OCI-M2 (cell line): ENCODE measurements at regions not wholly inside any gene's neighbourhood (a gene's known extent, or its start where the extent isn't known, plus 50 kb on each side); places are given as distances from the start of the nearest gene placed in this dataset.

Source experiments
- DNase-seq: peaks from one replicate; lab custom pipeline; 2025; ENCODE audit not compliant: unreplicated experiment; lab: John Stamatoyannopoulos, UW

DNA sequence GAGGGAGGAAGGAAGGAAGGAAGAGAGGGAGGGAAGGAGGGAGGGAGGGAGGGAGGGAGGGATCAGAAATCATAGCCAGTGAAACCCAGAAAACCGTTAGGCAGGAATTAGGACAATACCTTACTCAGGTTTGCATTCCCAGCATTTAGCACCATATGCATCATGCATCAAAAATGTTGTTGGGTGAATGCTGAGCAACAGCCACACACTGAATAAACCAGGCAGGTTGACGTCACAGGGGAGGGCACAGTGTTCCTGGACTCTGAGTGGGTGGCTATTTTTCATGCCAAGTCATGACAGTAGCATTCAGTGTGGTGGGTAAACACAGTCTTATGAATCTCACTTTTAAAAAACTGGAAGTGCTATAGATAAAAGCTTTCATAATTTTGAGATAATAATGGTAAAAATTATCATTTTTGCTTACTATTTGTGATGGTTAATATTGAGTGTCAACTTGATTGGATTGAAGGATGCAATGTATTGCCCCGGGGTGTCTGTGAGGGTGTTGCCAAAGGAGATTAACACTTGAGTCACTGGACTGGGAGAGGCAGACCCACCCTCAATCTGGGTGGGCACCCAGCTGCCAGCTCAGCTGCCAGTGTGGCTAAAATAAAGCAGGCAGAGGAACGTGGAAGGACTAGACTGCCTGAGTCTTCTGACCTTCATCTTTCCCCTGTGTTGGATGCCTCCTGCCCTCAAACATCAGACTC lies 199.1 kb upstream of the PRKCQ start:
- no peak for DNase-seq

DNA sequence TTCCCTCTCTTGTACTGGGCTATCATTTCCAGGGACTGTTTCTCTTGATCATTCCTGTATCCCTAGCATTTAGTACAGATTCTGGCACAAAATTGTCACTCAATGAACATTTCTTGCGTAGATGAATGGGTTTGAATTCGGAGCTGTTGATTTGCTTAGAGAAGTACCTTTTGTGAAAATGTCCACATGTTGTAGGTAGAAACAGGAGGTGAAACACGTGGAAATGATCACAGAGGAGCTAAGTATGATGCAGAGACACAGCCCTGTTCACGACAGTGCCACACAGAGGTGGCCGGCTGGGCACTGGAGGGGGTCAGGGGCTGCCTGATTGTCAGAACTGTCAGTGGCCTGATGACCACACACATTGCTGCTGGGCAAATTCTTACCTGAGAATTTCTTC lies 196.1 kb upstream of the PRKCQ start:
- no peak for DNase-seq

DNA sequence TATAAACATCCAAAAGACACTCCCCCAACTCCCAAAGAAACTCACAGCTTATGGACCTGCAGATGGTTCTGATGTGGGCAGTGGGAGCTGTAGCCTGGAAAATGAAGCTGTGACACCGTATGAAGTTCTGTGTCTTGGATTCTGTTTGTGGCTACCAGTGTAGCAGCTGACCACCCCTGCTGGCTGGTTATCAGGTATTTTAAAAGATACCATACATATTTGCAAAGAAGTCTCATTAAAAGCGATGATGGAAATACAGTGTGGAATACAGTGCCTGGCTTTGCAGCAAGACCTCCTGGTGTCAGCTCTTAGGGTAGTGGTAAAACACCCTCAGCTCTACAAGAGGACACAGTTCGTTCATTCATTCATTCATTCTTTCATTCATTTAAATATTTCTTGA lies 194.3 kb upstream of the PRKCQ start:
- no peak for DNase-seq

DNA sequence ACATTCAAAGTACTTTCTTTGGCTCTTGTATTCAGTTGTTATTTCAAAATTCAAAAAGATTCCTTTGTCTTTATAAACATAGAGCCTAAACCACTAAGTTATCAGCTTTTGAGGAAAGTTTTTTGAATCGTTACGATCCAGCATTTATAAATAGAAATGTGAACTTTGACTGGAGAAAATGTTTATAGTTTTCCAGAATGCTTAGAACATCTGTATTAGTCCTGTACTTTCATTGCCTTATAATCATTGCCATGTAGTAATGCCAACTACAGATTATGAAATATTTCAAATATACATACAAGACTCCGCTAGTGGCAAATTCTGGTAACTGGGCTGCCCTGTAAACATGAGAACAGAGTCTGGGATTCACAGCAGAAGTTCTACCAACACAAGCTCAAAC lies 191.3 kb upstream of the PRKCQ start:
- DNase-seq = no peak

DNA sequence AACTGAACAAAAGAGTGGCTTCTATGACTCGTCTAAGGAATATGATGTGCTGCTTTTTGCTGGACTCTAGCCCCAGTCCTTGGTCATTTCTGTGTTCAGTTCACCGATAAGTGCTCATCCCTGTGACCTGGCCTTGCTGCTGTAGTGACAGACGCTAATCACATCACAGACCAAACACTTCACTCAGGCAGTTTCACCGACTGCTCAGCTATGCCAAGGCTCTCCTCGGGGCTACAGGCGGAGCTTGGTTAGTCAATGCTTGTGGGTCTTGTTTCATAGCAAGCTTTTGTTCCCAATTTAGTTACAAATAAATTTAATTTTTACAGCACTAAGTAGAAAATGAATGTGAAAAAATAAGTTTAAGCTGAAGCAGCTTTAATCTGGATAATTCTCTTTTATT lies 190.8 kb upstream of the PRKCQ start:
- DNase-seq = no peak

DNA sequence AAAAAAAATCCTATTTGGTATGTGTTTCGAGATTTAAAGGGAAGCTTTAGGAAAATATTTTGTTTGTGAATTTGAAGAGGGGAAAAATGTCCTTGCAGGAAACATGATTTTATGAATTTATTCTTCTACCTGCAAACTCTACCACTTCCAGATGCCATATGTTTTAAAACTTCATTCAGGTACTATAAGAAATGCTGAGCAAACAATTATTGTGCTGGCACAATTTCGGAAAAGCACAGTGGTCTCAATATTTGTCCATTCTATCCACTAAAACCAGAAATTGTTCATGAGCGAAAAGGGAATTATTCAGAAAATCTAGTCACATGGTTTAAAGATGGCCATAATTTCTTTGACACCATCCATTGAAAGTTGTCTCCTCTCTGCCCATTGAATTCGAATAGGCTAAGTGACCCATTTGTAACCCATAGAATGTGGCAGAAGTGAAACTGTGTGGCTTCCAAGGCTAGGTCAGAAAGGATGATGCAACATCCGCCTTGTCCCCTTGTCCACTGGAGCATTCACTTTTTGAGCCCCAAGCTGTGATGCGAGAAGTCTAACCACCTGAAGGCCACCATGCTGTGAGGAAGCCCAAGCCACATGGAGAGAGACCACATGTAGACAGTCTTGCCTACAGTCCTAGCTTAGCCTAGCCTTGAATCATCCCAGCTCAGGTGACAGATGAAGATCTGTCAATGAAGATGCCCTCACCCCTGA lies 189.8 kb upstream of the PRKCQ start:
- no peak for DNase-seq

DNA sequence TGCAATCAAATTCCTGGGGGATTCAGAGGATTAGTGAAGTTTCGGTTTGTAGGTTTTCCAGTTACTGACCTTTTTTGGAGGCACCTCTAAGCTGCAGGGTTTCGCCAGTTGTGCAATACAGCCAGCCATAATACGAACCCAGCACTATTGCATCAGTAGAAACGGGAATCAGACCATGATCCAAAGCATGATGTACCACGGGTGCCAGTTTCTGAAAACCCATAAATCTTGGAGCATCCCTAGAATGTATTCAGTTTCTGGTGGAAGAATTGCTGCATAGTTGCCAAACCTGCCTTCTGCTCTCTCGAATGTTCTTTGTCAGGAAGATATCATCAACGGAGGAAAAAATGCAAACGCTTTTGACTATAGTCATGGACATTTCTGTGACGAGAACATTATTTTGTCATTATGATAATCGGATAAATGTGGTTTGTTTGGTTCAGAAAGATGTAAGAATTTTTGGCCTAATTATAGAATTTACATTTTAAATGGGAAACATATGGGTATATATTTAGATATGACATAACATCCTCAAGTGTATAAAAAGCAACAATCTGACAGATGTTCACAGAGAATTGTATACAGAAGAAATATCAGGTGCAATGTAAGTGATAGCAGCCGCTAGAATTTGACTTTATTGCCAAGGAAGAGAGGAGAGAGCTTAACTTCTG lies 186.2 kb upstream of the PRKCQ start:
- DNase-seq = no peak

DNA sequence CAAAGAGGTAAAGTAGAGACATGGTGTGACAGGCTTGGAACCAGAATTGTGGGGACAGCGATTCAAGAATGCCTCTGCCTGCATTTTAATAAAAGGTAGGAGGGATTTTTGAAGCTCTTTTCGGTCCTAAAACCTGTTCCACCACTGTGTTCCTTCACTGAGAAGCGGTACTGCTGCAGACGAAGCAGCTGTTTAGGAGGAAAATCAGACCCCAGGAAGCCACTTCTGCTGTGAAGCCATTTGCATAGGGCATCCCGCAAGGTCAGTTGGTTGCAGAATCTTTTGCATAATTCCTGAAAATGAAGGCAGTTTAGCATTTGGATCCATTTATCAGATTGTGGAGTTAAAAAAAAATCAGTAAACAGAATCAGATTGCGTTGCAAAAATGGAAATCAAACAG lies 183.3 kb upstream of the PRKCQ start:
- DNase-seq = no peak

DNA sequence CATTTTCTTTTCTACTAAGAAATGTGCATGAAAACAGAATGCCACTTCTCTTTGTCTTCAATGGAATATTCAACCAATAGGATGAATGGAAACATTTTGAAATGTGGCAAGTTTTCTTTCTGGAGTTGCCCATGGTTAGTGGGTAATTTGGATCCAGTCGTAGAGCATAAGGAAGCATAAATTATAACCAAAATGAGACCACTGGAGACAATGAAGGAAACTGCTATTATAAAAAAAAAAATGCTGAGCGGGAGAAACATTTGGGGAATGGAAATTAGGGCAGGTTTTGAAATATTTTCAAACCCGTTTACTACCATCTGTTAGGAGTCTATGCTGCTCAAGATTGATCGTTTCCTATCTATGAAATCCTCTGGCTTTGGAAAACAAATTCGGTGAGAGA lies 182.9 kb upstream of the PRKCQ start:
- no peak for DNase-seq

DNA sequence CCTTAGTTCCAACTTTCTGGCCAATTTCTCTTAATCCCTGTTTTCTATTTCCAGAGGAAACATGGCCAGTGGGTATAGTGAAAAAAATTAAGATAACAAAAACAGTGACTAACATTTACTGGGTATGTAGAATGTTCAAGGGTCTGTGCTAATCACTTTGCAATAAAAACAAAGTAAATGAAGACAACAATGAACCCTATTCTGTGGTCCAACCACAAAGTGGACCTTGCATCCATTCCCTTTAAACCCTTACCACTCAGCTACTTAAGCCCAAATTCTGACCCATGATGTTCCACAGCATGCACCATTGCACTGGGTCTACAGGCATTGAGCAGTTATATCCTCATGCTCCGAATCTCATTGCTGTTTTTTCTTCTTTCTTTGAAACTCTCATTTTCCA lies 179.9 kb upstream of the PRKCQ start:
- DNase-seq = no peak

DNA sequence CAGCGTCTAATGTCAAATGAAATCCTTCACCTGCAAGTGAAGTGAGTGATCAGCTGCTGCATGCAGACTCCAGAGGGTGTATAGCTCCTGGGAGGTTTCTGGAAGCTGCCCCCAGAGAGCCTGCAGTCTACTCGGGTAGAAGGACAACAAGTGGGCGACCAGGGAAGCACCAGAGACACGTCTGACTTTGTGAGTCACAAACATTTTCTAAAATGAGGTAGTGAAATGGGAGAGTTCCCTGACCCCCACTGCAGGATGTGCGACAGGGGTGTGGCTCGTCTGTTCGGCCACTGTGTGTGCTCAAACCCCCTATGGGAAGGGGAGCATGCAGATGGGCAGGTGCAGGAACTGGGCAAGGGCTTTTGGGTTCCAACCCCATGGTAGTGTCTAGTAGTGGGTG lies 177.1 kb upstream of the PRKCQ start:
- DNase-seq = no peak

DNA sequence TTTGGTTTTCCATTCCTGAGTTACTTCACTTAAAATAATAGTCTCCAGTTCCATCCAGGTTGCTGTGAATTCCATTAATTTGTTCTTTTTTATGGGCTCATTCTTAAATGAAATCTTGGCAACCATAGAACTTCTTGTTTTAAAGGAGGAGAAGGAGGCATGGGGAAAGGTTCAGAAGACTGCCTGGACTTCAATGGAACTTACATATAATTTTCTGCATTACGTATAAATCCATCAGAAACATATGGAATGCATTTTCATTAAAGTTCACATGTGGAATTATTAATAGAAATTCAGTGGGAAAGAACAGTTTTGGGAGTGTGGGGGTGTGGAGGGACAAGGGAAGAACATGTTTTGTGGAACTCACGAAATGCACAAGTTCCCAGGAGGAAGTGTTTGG lies 176.6 kb upstream of the PRKCQ start:
- no peak for DNase-seq

DNA sequence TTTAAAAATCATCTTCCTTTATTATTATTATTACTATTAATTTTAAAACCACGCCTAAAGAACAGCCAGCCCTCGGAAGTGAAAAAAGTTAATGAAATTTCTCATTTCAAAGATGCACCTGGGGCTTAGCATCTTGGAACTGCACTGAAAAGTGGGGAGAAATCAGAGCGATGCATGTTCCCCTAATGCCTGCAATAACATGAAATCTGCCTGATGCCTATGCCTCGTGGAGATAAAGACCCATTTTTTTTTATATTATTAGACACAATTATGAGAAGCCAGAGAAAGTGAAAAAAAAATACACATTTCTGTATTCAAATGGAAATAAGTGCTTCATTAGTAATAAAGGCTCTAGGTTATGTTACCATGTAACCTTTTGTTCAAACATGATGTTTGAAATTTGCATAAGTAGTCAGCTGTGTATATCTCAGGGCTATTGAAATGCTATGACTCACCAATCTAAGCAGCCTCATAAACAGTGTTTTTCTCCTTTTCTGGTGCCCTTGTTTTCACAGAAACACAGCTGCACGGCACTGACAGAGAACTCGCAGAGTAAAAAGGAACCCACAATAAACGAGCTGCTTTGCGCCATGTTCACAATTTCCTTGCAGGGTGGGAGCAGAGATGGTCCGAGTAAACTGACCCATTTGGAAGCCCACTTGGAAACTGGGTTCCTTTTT lies 175.8 kb upstream of the PRKCQ start:
- no peak for DNase-seq

DNA sequence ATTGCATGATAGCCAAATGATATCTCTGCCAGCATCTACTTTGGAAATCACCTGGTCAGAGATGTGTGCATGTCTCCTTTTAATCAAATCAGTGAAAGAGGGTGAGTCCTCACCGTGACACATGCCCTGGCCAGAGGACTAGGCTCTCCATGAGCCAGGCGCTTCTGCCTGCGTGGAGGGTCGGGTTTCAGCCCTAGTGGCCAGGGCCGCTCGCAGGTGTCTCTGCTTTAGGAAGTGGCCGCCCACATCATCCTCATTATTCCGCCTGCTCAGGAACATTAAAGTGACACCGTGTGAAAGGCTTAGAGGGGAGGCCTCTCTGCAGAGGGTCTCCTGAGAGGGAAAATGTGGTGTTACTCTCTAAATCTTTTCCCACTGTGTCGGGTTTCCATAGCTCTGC lies 173.6 kb upstream of the PRKCQ start:
- DNase-seq = no peak

DNA sequence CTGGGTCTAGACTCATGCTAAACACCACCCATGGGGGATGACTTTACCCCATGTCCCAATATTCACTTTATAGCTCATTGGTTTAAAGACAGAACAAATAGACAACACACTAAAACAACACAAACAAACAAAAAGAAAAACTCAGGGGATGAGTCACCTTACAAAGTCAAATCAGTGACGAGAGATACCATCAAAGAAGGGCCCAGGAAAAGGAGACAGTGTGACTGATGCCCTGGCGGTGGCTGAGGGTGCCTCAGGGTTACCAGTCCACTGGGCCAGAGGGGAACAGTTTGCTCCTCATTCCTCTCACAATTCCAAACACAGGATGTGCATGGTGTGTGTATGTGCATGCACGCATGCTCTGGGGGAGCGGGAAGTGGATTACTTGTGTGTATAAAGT lies 171.3 kb upstream of the PRKCQ start:
- DNase-seq = no peak

DNA sequence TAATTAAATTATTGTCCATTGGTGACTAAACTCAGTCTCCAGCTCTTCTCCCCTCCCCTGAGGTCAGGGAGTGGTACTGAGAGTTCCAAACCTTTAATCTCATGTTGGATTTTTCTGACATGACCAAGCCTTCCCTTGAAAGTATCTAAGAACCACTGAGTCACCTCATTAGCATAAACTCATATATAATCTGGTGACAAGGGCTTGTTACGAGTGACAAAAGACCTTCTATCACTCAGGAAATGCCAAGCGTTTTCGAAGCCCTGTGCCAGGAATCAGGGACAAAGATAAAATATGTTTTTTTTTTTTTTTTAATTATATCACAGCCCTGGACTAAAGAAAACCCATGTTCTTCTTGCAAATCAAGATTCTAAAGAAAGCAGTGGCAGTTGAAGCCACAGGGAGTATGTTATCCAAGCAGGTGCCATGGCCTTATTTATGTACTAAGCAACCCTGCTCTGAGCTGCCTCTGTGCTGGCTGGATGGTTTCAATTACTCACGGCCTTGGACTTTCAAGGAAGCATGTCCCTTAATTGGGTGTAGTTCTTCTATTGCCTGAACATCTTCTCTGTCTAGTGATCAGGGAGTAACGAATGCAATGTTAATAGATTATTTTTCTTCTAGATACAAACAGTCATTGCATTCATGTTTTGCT lies 169.0 kb upstream of the PRKCQ start:
- DNase-seq = no peak

DNA sequence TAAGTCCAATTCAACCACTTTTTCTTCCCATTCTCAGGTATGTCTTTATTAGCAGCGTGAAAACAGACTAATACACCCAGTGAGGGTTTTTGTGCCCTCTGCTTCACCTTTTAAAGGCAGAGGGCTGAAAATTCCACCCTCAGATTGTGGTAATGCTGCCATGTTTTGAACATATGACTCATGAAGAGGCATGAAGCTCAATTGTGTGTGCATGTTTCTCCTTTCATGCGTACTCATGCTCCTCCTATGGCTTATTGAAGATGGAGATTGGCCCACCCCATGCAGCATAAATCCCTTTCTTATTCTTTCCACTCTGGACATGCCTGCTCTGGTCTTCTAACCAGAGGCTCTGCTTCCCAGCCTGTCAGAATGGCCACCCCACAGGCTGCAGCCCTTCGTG lies 168.0 kb upstream of the PRKCQ start:
- no peak for DNase-seq

DNA sequence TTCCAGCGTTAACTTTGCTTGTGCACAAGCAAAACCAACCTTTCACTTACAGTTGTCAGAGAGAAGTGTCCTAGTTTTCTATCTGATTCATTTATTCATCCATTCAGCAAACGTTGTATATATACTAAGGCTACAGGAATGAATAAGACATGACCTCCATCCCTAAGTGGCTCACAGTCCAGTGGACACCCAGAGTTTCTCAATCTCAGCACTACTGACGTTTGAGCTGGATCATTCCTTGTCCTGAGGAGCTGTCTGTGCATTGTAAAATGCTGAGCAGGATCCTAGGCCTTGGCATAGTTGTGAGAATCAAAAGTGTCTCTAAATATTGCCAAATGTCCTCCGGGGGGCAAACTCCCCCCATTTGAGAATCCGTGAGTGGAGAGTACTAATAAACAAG lies 166.7 kb upstream of the PRKCQ start:
- no peak for DNase-seq

DNA sequence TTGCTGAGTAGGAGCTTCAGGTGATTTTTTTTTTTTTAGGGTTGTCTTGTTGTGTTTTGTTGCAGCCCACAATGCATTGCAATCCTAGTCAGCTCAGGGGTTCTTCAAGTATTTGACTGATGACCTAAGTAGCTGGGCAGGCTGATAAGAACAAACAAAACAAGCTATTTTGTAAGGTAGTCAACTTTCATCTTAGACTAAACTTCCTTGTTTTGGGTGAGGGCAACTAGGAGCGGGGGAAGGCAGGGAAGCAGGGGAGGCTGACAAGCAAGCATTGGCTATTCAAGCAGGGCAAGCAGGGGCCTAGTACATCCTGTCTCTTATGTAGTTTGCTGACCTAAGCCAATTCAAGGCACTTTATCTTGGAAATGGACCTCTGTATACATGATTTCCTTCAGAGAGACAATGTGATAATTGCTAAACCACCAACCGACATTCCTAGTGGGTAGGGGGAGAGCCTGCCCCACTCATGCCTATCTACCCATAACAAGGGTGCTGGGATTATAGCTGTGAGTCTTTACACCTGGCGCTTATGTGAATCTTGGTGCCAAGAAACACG lies 163.3 kb upstream of the PRKCQ start:
- no peak for DNase-seq

DNA sequence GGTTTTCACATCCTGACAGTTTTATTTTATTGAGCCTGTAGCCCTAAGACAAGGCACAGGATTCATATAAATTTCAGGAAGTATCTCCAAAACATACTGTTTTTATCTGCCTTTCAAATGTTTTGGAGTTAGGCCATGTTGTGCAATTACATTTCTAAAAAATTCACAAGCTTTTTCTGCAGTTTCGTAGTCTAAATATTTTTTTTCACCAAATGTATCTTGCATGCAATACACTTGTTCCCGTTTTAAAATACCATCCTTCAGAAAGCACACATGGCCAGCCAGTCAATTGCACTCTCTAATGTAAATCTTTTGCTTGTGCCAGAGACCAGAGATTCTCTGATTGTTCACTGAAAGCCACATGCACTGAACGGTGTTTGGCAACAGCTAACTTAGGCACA lies 161.5 kb upstream of the PRKCQ start:
- DNase-seq = no peak

DNA sequence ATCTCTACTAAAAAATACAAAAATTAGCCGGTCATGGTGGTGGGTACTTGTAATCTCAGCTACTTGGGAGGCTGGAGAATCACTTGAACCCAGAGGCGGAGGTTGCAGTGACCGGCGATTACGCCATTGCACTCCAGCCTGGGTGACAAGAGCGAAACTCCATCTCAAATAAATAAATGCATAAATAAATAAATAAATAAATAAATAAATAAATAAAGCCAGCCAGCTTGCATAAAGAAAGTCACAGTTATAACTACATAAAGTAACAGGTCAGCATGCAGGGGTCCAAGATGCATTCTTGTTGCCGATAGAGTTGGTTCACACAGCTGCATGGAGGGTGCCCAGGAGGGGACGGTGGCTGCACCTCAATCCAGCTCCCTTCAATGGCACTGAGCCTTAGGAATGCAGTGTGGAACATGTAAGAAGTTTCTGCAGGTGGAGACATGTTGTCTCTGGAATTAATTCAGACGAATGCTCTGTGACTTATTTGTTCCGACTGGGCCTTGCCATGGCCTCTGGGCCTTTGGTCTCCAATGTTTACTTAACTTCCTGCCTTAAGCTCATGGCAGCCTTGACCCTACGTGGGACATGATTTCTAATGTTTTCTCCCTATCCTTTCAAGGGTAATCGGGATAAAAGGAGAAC lies 159.6 kb upstream of the PRKCQ start:
- no peak for DNase-seq
